HEK293 (cell line): ENCODE measurements at regions not wholly inside any gene's neighbourhood (a gene's known extent, or its start where the extent isn't known, plus 50 kb on each side); places are given as distances from the start of the nearest gene placed in this dataset.
A peak's percentile ranks its signal among the peaks of the same experiment; 100 is the strongest.

Source experiments
- CTCF ChIP-seq: fragments of 450-650 bp; formaldehyde crosslinking; IDR thresholded peaks from 2 replicates; pipeline ENCODE4 v1.5.1; 2016; ENCODE audit warnings: missing biosample characterization, missing genetic modification characterization
- TCF7L2 ChIP-seq: IDR thresholded peaks from 2 replicates; pipeline ENCODE4 v1.6.1; 2011; ENCODE audit warnings: low read depth, mild to moderate bottlenecking, inconsistent platforms, low read length, moderate library complexity, borderline replicate concordance
- TSHZ1 ChIP-seq: fragments of 450-650 bp; formaldehyde crosslinking; IDR thresholded peaks from 2 replicates; pipeline ENCODE4 v1.5.1; 2016; ENCODE audit warnings: missing biosample characterization, missing genetic modification characterization, borderline replicate concordance
- WT1 ChIP-seq: fragments of 450-650 bp; formaldehyde crosslinking; IDR thresholded peaks from 2 replicates; pipeline ENCODE4 v1.5.1; 2016; ENCODE audit warnings: missing biosample characterization, missing genetic modification characterization
- ZNF311 ChIP-seq: fragments of 450-650 bp; formaldehyde crosslinking; IDR thresholded peaks from 2 replicates; pipeline ENCODE4 v1.5.1; 2017; ENCODE audit warnings: missing biosample characterization, missing genetic modification characterization, borderline replicate concordance
- ZNF350 ChIP-seq: fragments of 450-650 bp; formaldehyde crosslinking; IDR thresholded peaks from 2 replicates; pipeline ENCODE4 v1.5.0; 2017; ENCODE audit warnings: missing biosample characterization, mild to moderate bottlenecking, missing genetic modification characterization
- ZNF366 ChIP-seq: fragments of 450-650 bp; formaldehyde crosslinking; conservative IDR thresholded peaks from 2 replicates; pipeline ENCODE4 v1.5.1; 2016; ENCODE audit warnings: missing biosample characterization, missing genetic modification characterization
- ZNF423 ChIP-seq: fragments of 450-650 bp; formaldehyde crosslinking; IDR thresholded peaks from 2 replicates; pipeline ENCODE4 v1.5.1; 2016; ENCODE audit warnings: missing biosample characterization, missing genetic modification characterization
- ZNF629 ChIP-seq: fragments of 450-650 bp; formaldehyde crosslinking; IDR thresholded peaks from 2 replicates; pipeline ENCODE4 v1.5.1; 2017; ENCODE audit warnings: missing biosample characterization, missing genetic modification characterization
- ZNF747 ChIP-seq: fragments of 450-650 bp; formaldehyde crosslinking; IDR thresholded peaks from 2 replicates; pipeline ENCODE4 v1.5.1; 2016; ENCODE audit warnings: missing biosample characterization, missing genetic modification characterization

- TF ChIP-seq ZNF423 (tag by site-specific recombination) (no peak), ZNF350 (no peak), CTCF (tag by site-specific recombination) (peak; percentile 92), ZNF747 (tag by site-specific recombination) (no peak), ZNF311 (tag by site-specific recombination) (no peak), ZNF629 (tag by site-specific recombination) (no peak), TSHZ1 (tag by site-specific recombination) (no peak), TCF7L2 (no peak), ZNF366 (tag by site-specific recombination) (no peak), WT1 (tag by site-specific recombination) (no peak)
These were observed 88.6 kb upstream of the TGM3 start for GRCh38 chr20:2206957-2207769.
